ENCODE measurements at regions not wholly inside any gene's neighbourhood (a gene's known extent, or its start where the extent isn't known, plus 50 kb on each side); places are given as distances from the start of the nearest gene placed in this dataset.

GRCh38 chrX:1093586-1094421 is 118.6 kb downstream of the CRLF2 start:
- TF ChIP-seq CTCF (IDR thresholded peaks at IDR 0.05) (no peak), POLR2A (IDR thresholded peaks at IDR 0.05) (no peak)
